Body of pancreas (tissue), 4 donors: ENCODE measurements at regions not wholly inside any gene's neighbourhood (a gene's known extent, or its start where the extent isn't known, plus 50 kb on each side); places are given as distances from the start of the nearest gene placed in this dataset.

Experiments
- ATAC-seq: fragments of 150-250 bp; one replicate; pipeline ENCODE4 v1.9.1; 2016
- DNase-seq, 4 donors: peaks; one replicate each; pipeline ENCODE4 v3.0.0-alpha.2; 2019
- H3K27ac ChIP-seq, 4 donors: fragments of 200-600 bp; sonication (generic); 1 replicate in 3 of 4; 2 replicates in 1 of 4; pipeline versions ENCODE4 v1.5.1 to v1.6.1; 2016 to 2019; ENCODE audit warnings: mild to moderate bottlenecking in 1 of 4, mixed read lengths in 1 of 4, moderate library complexity in 1 of 4
- H3K27me3 ChIP-seq, 2 donors: fragments of 200-600 bp; sonication (generic); one replicate each; pipeline ENCODE4 v1.6.0; 2016; ENCODE audit warnings: mild to moderate bottlenecking in 1 of 2
- H3K36me3 ChIP-seq, 2 donors: fragments of 200-600 bp; sonication (generic); replicated peaks in 1 of 2; 2 replicates each; pipeline ENCODE4 v1.5.1; 2016; ENCODE audit warnings: low read depth in 2 of 2; ENCODE audit not compliant: insufficient read depth in 1 of 2
- H3K4me1 ChIP-seq: fragments of 200-600 bp; sonication (generic); one replicate; pipeline ENCODE4 v1.6.0; 2016
- H3K4me3 ChIP-seq, 2 donors: fragments of 200-600 bp; sonication (generic); 1 replicate in 1 of 2; 2 replicates in 1 of 2; pipeline ENCODE4 v1.5.1; 2016 to 2019
- H3K9me3 ChIP-seq, 3 donors: fragments of 200-600 bp; sonication (generic); 1 replicate in 2 of 3; 2 replicates in 1 of 3; pipeline ENCODE4 v1.5.1; 2016
- POLR2A ChIP-seq, 3 donors: fragments of 450-650 bp; IDR thresholded peaks; one replicate each; pipeline ENCODE4 v1.6.1; 2016; ENCODE audit warnings: antibody characterized with exemption in 3 of 3, mild to moderate bottlenecking in 2 of 3
- WGBS, 2 donors: methylation state at CpG; one replicate each; pipeline ENCODE4 v1.1.5; 2017; 5-methylcytosine and 5-hydroxymethylcytosine counted together
- intact Hi-C: fragments of 100-400 bp; cut with DNase I; formaldehyde crosslinking; loops from one replicate; pipeline ENCODE4 v1.15.1; 2023
- TF ChIP-seq, protein P1 (sequence below), 7 experiments: fragments of 450-650 bp in 4 of 7; fragments of 200-600 bp in 3 of 7; sonication (generic) in 3 of 7; IDR thresholded peaks; one replicate each; pipeline ENCODE4 v1.5.1; 2016 to 2019; ENCODE audit warnings: antibody characterized with exemption in 7 of 7

- TF ChIP-seq POLR2A (IDR thresholded peaks at IDR 0.05), result no peak
- TF ChIP-seq, protein P1, sequence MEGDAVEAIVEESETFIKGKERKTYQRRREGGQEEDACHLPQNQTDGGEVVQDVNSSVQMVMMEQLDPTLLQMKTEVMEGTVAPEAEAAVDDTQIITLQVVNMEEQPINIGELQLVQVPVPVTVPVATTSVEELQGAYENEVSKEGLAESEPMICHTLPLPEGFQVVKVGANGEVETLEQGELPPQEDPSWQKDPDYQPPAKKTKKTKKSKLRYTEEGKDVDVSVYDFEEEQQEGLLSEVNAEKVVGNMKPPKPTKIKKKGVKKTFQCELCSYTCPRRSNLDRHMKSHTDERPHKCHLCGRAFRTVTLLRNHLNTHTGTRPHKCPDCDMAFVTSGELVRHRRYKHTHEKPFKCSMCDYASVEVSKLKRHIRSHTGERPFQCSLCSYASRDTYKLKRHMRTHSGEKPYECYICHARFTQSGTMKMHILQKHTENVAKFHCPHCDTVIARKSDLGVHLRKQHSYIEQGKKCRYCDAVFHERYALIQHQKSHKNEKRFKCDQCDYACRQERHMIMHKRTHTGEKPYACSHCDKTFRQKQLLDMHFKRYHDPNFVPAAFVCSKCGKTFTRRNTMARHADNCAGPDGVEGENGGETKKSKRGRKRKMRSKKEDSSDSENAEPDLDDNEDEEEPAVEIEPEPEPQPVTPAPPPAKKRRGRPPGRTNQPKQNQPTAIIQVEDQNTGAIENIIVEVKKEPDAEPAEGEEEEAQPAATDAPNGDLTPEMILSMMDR (IDR thresholded peaks at IDR 0.05), result no peak
- Histone ChIP-seq H3K4me3 (no peak overlapping the region), H3K9me3 (no peaks in the 10 kb centered on the region), H3K27ac (no peak overlapping the region), H3K4me1 (no peaks in the 10 kb centered on the region), H3K36me3 (no peaks in the 10 kb centered on the region), H3K27me3 (no peaks in the 10 kb centered on the region)
- intact Hi-C loops, result no loop called here
- ATAC-seq, result no peak
- no peak for DNase-seq
Measured at GRCh38 chr5:6112538-6112937, 265.8 kb downstream of the MED10 start.

DNA sequence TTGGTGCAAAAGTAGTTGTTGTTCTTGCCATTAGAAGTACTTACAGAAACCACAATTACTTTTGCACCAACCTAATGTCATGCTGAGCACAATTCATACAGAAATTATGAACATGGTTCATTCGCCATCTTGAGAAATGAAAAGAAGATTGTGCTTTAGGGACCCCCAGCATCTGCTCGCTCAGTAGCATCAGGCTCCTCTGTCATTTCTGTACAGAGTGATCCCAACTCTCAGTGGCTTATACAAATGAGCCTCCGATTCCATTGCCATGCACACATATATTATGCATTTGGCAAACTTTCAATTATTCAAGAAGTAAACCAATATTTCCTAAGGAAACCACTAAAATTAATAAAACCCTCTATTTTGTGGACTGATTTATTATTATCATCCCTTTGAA lies 266.2 kb downstream of the MED10 start:
- TF ChIP-seq POLR2A (IDR thresholded peaks at IDR 0.05), result no peak
- TF ChIP-seq, protein P1 (IDR thresholded peaks at IDR 0.05), result no peak
- 53 to 71% methylated on average over 3 of the region's 3 CpGs for WGBS, 2 donors
- no peaks in the 10 kb centered on the region for H3K4me1 ChIP-seq
- intact Hi-C loops, result no loop called here
- H3K4me3 ChIP-seq, result no peak overlapping the region
- DNase-seq, result no peak
- ATAC-seq, result no peak
- H3K36me3 ChIP-seq, result no peaks in the 10 kb centered on the region
- H3K27me3 ChIP-seq, result no peaks in the 10 kb centered on the region
- no peak overlapping the region for H3K27ac ChIP-seq
- H3K9me3 ChIP-seq, result no peaks in the 10 kb centered on the region

- Histone ChIP-seq H3K36me3 (no peaks in the 10 kb centered on the region), H3K9me3 (no peaks in the 10 kb centered on the region), H3K27me3 (no peaks in the 10 kb centered on the region), H3K4me1 (no peaks in the 10 kb centered on the region), H3K4me3 (no peak overlapping the region), H3K27ac (no peak overlapping the region)
- DNase-seq (no peak), ATAC-seq (no peak)
- WGBS, 2 donors, result 70 to 77% methylated on average over 6 of the region's 6 CpGs
- intact Hi-C loops, result no loop called here
- TF ChIP-seq POLR2A (IDR thresholded peaks at IDR 0.05), result no peak
- TF ChIP-seq, protein P1 (IDR thresholded peaks at IDR 0.05), result no peak
Measured at GRCh38 chr5:6111131-6111530, 267.2 kb downstream of the MED10 start.

DNA sequence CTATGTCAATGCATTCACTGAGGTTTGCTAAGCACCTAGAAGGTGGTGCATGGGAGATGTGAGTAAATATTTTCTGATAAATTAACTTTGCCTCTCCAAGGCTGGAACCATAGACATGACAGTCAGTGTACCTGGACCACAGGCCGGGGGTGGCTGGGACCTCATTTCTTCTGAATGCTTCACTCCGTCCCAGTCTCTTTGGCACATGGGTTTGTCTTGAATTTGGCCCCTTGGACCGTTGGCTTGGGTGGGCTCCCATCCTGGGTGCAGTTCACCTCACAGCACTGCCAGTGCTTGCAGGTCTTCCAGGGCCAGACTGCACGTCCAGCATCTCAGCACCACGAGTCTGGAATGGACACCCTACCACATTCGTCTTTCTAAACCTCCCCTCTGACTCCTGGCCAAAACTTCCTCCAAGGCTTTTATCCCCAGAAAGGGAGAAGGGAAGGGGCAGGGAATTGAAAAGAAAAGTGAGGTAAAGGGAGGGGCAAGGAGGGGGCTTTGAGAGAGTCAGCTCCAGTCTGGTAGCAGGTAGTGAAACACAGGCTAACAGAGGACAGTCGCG lies 267.8 kb downstream of the MED10 start:
- 73 to 78% methylated on average over 8 of the region's 8 CpGs for WGBS, 2 donors
- Histone ChIP-seq H3K36me3 (no peaks in the 10 kb centered on the region), H3K4me1 (no peaks in the 10 kb centered on the region), H3K27ac (no peak overlapping the region), H3K9me3 (no peaks in the 10 kb centered on the region), H3K4me3 (no peak overlapping the region), H3K27me3 (no peaks in the 10 kb centered on the region)
- ATAC-seq (no peak), DNase-seq (no peak)
- intact Hi-C loops, result no loop called here
- TF ChIP-seq, protein P1 (IDR thresholded peaks at IDR 0.05), result no peak
- TF ChIP-seq POLR2A (IDR thresholded peaks at IDR 0.05), result no peak
